ENCODE measurements at regions not wholly inside any gene's neighbourhood (a gene's known extent, or its start where the extent isn't known, plus 50 kb on each side); places are given as distances from the start of the nearest gene placed in this dataset.

DNA sequence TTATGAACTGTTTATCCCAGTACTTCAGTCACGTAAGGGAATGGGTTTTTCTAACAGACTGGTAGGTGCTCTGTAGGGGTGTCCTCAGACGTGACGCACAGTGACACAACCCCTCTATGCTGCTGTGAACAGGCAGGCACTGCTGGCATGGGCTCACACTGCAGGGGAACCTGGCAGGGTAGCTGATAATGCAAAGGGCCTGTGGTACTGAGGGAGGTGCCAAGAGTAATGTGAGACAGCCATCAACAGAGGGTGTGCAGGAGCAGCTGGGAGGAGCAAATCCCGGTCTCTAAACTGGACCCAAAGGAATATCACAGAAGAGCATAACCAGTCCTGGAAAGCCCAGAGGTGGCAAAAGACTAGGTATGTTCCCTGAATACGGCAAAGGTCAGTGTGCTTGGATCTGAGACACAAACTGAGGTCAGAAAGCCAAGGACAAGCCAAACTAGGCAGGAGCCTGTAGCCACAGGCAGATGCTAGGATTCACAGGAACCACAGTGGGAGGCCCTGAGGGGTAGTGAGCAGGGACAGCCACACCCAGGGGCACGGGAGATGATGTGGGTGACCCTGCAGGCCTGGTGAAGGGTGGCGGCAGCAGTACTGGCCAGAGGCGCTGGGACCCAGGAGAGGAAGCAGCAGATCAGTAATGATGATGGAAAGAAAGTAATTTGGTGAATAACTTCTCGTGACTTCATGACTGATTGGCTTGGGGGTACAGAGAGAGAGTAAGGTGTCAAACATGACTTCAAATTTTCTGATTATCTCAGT lies 248.1 kb upstream of the CHRNA7 start:
- DNase-seq: no peak

GRCh38 chr15:31782951-31783350 lies 247.4 kb upstream of the CHRNA7 start:
- no peak for DNase-seq

- DNase-seq: no peak
Measured at GRCh38 chr15:31786360-31786759, 244.0 kb upstream of the CHRNA7 start.

DNA sequence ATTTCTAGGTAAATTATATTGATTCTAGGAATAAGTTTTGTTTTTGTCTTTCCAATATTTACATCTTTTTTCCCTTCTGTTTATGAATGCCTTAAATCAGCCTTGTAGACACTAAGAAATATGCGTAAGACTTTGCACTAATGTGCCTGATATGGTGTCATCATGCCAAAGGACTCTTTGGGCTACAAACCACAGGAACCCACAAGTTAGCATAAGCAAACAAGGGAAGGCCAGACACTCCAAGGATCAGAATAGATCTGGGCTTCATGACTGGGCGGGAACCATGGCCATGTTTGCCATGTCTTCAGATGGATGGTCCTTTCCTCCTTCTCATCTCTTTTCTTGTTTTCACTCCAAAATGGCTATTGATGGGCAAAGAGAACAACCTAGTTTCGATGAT lies 242.2 kb upstream of the CHRNA7 start:
- DNase-seq: no peak

DNA sequence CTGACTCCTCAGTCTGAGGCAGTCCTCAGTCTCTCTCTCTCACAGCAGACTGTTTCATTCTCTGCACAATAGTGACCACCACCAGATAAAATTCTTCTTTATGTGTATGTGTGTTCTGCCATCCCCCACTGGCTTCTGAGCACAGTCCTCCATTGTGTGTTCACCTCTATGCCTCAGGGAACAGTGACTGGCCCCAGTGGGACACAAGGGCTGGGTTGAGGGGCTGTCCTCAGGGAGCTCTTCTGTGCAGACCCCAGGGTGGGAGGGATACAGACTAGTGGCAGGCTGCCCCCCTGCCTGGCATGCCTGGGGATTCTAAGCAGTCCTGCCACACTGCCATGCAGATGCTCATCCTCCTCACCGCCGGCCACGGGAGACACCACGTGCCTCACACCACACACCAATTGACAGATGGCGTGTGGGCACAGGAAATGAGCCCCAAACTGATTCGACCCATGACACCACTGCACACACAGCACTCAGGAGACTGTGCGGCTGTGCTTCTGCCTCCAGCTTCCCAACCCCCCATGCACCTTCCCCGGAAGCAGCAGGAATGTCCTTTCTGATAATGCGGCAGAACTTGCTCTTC lies 237.6 kb upstream of the CHRNA7 start:
- no peak for DNase-seq

DNA sequence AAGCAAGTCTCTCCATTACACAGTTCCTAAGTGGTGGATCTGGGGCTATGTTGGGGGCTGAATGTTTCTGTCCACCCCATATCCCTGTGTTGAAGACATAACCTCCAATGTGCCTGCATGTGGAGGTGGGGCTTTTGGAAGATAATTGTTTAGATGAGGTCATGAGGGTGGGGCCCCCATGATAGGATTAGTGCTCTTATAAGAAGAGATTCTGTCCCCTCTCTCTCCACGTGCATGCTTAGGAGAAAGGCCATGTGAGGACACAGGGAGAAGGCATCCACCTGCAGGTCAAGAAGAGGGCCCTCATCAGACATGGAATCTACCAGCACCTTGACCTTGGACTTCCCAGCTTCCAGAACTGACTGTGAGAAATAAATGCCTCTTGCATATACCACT lies 231.0 kb upstream of the CHRNA7 start:
- DNase-seq: no peak

GRCh38 chr15:31799715-31800321 lies 230.5 kb upstream of the CHRNA7 start:
- DNase-seq: no peak

- DNase-seq: no peak
Measured at GRCh38 chr15:31801152-31801551, 229.2 kb upstream of the CHRNA7 start.

DNA sequence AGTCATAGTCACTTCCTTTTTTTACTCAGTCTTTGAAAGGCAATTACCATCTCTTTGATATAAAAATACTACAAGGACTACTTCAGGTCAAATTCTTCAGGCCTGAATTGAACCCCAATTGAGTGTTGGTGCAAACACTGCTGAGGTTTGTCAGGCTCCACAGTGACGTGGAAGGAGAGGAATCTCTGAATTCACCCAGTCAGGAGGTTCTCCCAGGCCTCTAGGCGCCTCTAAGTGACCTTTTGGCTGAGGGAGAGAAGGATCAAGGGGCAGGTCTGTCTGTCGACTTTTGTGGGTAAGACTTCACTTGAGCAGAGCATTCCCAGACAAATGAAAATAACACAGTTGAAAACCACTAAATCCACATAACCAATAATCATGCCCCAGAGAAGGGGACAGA lies 227.6 kb upstream of the CHRNA7 start:
- no peak for DNase-seq

GRCh38 chr15:31803388-31803884 lies 226.9 kb upstream of the CHRNA7 start:
- no peak for DNase-seq

- no peak for DNase-seq
Measured at GRCh38 chr15:31805090-31805662, 225.1 kb upstream of the CHRNA7 start.

DNA sequence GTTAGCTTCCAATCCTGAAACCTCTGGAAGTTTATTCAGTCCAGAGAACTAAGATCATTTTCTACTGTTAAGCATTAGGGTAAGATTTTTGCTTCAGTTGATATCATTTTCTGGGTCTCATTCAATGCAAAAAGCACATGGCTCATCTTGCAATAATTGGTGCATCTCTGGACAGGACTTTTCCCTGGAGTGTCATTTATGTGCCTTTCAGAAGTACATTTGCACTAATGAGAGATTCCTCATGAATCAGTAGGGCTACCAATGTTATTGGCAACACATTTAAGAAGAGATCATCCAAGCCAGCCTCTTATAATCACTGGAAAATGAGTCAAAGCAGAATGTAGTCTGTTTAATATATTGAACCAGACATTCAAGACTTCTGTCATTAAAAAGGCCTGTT lies 224.2 kb upstream of the CHRNA7 start:
- no peak for DNase-seq

DNA sequence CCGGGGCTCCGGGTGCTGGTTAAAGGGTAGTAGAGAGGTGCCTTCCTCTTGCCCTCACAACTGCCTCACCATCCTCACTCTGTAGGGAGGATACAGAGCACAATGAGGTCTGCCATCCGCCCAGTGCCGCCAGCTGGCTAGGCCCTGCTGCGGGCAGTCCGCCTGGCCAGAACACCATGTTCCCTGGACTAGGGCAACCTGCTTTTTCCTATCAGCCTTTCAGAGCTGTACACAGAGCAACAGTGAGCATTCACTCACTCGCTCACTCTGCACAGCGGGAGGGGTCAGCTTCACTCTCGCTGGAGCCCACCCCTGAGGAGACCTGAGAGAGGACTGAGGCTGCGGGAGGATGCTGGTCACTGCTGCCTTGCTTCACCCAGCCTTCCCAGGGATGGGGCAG lies 218.7 kb upstream of the CHRNA7 start:
- no peak for DNase-seq

- no peak for DNase-seq
Measured at GRCh38 chr15:31814082-31814481, 216.2 kb upstream of the CHRNA7 start.

DNA sequence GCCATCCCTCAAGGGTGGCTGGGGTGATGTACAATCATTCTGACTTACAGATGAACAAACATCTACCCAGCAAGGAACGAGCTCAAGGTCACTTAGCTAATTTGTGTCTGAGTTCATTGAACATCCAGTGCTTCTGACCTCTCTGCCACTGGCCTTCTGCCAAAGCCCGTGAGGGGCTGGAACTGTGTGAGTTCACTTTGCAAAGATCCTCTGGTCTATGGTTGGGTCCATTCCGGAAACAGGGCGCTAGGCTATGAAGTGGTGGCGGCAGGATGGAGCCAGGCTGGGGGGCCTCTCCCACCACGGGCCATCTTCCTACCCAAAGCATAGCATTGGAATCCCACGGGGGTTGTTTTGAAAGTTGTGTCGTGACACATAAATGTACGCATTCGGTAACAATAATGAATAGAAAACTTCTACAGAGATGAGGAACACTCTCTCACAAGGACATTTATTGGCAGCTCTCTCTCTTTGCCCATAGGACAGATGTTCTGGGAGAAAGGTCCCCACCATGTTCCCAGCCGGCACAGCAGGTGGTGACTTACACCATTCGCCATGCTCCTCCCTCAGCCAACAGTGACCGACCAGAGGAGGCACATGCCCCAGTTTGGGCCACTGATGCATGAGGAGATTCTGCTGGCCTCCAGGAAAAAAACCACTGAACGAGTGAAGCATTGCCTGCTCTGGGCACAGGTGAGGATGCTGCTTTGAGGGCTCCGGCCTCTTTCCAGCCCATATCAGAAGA lies 214.7 kb upstream of the CHRNA7 start:
- no peak for DNase-seq

GRCh38 chr15:31822463-31822862 lies 207.9 kb upstream of the CHRNA7 start:
- no peak for DNase-seq

DNA sequence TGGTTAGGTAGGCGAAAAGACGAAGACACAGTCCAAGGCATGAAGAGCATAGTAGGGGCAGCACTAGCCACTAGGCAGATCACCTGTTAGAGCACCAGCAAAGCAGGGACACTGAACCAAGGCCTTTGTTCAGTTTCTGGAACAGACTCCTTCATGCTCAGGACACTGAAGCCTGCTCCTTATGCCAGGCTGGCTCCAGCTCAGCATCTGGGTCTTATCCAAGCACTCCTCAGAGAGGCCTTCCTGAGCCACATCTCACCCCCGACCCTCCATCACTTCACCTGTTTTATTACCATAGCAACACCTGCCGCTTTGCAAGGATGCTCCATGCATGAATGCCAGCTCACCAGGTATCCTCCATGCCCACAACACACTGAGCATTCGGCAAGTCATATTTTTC lies 206.3 kb upstream of the CHRNA7 start:
- no peak for DNase-seq

DNA sequence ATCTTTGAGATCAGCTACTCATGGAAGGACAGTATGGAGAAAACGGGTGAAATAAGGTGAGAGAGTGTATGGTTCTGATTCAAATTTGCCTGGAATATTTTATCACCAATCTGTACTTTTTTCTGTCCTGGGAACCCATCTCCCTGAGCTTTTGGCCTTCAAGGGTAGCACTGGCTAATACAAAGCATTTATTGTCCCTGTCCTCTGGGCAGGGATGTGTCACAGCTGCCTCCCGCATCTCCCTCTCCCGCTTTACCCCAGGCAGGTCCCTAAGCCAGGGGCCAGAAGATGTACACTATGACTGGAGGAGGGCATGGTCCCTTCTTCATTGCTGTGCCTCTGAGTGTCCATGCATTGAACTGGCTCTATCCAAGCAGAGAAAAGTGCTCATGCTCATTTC lies 201.7 kb upstream of the CHRNA7 start:
- no peak for DNase-seq

- DNase-seq: no peak
Measured at GRCh38 chr15:31830591-31830990, 199.7 kb upstream of the CHRNA7 start.

- DNase-seq: no peak
Measured at GRCh38 chr15:31831596-31831995, 198.7 kb upstream of the CHRNA7 start.

- no peak for DNase-seq
Measured at GRCh38 chr15:31834654-31835053, 195.7 kb upstream of the CHRNA7 start.

GRCh38 chr15:31839388-31839787 lies 190.9 kb upstream of the CHRNA7 start:
- no peak for DNase-seq

DNA sequence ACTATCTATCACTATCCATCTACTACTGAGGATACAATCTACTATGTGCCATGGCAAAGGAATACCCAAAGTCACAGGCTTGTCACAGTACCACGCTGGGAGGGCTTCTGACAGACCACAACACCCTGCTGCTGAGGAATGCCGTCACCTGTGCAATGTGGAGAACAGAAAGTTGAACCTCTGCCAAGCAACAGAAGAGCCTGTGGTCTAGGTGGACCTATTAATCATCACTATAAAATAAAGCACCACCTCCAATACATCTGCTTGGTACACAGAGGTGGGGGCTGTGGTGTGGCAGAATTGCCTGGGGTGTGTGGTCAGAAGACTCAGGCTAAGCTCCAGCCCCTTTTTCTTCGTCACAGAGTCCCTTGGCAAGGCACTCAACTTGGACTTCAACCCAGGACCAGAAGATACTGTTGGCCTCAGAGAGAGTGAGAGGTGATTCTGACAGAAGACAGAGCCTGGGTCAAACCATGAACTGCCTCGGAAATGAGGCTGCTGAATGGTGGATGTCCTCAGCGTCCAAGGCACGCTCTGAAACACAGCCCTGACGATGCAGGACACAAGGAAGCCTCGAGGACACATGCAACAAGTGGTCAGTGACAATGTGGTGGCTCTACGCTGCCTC lies 189.4 kb upstream of the CHRNA7 start:
- DNase-seq: no peak

All from kidney glomerular epithelial cell (primary cell).